ENCODE measurements at regions not wholly inside any gene's neighbourhood (a gene's known extent, or its start where the extent isn't known, plus 50 kb on each side); places are given as distances from the start of the nearest gene placed in this dataset.

- intact Hi-C loops (cut with micrococcal nuclease) = loop anchor here (5.0 kb wide), 1 partner anchor 75 kb away; no protein-coding TSS in a partner anchor
Observed at GRCh38 chr1:108051631-108052377, 86.8 kb upstream of the VAV3 start.

GRCh38 chr1:108050911-108051629 is 86.1 kb upstream of the VAV3 start:
- intact Hi-C loops (cut with micrococcal nuclease) = loop anchor here (5.0 kb wide), 1 partner anchor 76 kb away; no protein-coding TSS in a partner anchor

- intact Hi-C loops (cut with micrococcal nuclease) = loop anchor here (5.0 kb wide), 1 partner anchor 77 kb away; no protein-coding TSS in a partner anchor
Observed at GRCh38 chr1:108050158-108050557, 85.2 kb upstream of the VAV3 start.

- intact Hi-C loops (cut with micrococcal nuclease) = no loop called here
Observed at GRCh38 chr1:108049178-108049819, 84.3 kb upstream of the VAV3 start.

GRCh38 chr1:108048301-108049177 is 83.6 kb upstream of the VAV3 start:
- intact Hi-C loops (cut with micrococcal nuclease) = no loop called here

- intact Hi-C loops (cut with micrococcal nuclease) = no loop called here
Observed at GRCh38 chr1:108047085-108047484, 82.1 kb upstream of the VAV3 start.

- intact Hi-C loops (cut with micrococcal nuclease) = no loop called here
Observed at GRCh38 chr1:108046026-108046425, 81.0 kb upstream of the VAV3 start.

- intact Hi-C loops (cut with micrococcal nuclease) = no loop called here
Observed at GRCh38 chr1:108045460-108045859, 80.5 kb upstream of the VAV3 start.

GRCh38 chr1:108044318-108044717 is 79.3 kb upstream of the VAV3 start:
- intact Hi-C loops (cut with micrococcal nuclease) = no loop called here

- intact Hi-C loops (cut with micrococcal nuclease) = no loop called here
Observed at GRCh38 chr1:108043707-108044106, 78.7 kb upstream of the VAV3 start.

GRCh38 chr1:108042610-108043009 is 77.6 kb upstream of the VAV3 start:
- intact Hi-C loops (cut with micrococcal nuclease) = no loop called here

- intact Hi-C loops (cut with micrococcal nuclease) = no loop called here
Observed at GRCh38 chr1:108041360-108042142, 76.6 kb upstream of the VAV3 start.

GRCh38 chr1:108038653-108039236 is 73.8 kb upstream of the VAV3 start:
- intact Hi-C loops (cut with micrococcal nuclease) = no loop called here

GRCh38 chr1:108036796-108037562 is 72.0 kb upstream of the VAV3 start:
- intact Hi-C loops (cut with micrococcal nuclease) = no loop called here

GRCh38 chr1:108034396-108034795 is 69.4 kb upstream of the VAV3 start:
- intact Hi-C loops (cut with micrococcal nuclease) = no loop called here

GRCh38 chr1:108033550-108033951 is 68.6 kb upstream of the VAV3 start:
- intact Hi-C loops (cut with micrococcal nuclease) = no loop called here

GRCh38 chr1:108028841-108029388 is 63.9 kb upstream of the VAV3 start:
- intact Hi-C loops (cut with micrococcal nuclease) = no loop called here

GRCh38 chr1:108027389-108027788 is 62.4 kb upstream of the VAV3 start:
- intact Hi-C loops (cut with micrococcal nuclease) = no loop called here

- intact Hi-C loops (cut with micrococcal nuclease) = no loop called here
Observed at GRCh38 chr1:108017698-108018097, 52.7 kb upstream of the VAV3 start.

Measured in T-helper 2 cell treated with Interferon-gamma antibody and Interleukin-4, amounts not matched to agents 100 ng/mL and 5 ng/mL, for 36 hours (primary cell).